Islet precursor cell (in vitro differentiated cells): ENCODE measurements at regions not wholly inside any gene's neighbourhood (a gene's known extent, or its start where the extent isn't known, plus 50 kb on each side); places are given as distances from the start of the nearest gene placed in this dataset.

Experiments used
- DNase-seq: peaks from one replicate; pipeline ENCODE4 v3.0.0-alpha.2; 2018

DNA sequence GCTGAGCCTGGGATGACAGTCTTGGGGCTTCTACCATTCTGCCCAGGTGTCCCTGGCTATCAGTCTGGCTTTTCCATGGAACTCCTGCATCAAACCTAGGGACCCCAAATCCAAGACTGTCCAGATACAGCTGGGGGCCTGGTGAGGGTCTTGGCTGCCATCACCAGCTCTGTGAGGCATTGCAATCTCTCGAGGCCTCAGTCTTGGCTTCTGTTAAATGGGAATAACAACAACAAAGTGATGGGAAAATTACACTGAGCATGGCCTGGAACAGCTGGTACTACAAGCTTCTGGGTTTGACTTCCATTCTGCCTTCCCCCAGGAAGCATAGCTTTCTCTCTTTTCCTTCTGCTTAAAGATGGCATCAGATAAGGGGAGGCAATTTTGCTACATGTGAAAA is 50.0 kb upstream of the LCTL start:
- DNase-seq: no peak

DNA sequence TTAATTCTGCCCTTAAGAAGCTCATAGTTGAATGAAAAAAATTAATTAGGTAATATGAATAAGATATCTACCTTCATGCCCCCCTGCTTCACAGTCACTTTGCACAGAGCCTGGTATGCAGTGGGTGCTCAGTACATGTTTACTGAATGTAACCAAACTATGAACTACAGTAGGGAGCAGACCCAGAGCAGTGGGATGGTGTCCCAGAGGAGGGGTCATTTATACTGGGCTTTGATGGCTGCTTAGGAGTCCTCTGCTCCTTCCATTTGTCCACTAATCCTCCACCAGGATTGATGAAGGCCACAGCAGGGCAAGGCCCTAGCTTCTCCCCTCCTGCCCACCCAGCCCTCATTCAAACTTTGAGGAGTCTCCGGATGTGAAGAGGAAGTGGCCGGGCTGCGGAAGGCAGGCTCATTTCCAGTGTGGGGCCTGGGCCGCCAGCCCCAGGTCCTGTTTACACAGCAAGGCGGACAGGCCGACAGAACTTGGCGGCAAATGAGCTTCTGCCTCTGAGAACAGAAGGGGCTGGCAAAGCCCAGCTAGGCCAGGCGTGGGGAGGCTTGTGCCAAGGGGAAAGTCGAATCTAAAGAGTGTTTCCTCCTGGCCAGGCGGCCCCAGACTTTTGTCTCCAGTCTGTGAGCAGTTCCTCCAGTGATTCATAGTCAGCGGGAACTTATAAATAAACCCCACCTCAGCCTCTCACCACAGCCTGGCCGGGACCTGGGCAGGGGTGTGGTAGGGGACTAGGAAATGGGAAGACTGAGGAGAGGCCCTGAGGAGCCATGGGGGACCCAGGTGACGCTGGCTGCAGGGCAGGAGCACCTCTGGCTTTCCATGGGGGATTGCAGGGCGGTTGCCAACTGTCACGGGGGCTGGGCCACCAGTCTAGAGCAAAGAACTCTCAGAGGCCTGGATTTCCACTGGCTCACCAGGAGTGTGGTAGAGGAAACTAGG is 51.6 kb upstream of the LCTL start:
- peak; percentile 64 for DNase-seq

DNA sequence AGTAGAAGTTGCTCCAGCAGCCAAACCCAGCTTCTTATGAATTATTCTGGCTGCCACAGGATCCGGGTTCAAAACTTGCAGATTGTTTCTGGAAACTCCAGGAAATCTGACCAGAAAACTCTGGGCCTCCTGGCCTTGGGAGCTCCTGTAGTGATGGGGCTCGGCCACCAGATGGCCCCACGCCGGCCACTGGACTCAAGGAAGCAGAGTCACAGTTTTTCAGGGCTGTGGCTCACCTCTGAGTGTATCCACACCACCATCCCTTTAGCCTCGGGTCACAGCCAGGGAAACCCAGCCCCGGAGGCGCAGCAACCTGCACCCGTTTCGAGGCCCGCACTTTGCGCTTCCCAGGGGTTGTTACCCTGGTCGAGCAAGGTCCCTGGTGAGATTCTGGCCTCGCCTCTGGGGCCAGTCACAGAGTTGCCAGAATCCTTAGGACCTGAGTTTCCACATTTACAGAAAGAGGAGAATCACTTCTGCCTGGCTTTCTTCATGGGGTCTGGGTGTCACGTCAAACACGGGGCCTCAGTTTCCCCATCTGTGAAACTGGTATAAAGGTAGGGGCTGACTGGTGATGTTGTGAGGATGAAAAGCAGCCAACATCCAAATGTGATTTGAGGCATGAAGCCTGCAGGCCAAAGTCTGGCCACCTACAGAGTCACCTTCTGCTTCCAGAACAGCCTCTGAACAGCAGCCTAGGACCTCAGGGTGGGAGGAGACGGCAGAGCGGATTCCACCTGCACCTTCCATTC is 53.5 kb upstream of the LCTL start:
- DNase-seq: peak; percentile 94

DNA sequence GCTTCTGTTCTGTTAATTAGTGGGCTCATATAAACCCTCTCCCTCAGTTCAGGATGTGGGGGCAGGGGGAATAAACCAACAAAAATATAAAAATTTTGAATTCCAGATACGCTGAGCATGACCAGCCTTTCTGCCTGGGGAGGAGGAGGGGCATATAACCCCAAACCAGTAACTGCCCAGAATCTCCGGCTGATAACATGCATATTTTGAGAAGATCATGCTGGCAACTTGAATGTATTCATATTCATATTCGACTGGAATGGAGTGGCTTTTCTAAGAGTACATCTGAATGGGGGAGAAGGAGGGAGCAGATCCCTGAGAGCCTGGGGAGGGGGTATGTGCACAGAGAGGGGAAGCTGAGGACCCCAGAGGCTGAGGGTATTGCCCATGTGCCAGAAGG is 54.5 kb upstream of the LCTL start:
- no peak for DNase-seq

DNA sequence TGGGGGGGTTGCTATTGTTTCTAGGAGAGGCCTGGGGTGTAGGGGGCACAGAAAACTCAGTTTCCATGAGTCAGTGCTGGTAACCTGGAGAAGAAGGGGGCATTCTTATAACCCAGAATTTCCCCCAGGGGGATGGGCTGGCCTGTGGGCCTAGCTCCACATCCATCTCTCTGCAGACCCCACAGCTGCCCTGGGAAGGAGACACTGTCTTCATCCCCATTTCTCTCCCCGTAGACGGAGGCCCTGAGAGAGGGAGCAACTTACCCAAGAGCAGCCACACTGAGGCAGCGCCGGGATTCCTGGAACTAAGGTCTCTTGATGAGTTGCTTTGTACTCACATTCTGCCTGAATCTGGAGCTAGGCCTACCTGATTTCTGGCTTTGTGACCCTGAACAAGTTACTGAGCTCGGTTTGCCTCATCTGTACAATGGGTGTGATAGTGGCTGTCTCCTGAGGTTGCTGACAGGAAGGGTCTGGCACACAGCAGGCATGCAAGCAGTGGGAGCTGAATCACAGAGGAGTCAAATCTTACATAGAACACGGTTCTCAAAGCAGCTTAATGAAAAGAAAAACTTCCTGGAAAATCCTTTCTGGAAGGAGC is 55.0 kb upstream of the LCTL start:
- no peak for DNase-seq

DNA sequence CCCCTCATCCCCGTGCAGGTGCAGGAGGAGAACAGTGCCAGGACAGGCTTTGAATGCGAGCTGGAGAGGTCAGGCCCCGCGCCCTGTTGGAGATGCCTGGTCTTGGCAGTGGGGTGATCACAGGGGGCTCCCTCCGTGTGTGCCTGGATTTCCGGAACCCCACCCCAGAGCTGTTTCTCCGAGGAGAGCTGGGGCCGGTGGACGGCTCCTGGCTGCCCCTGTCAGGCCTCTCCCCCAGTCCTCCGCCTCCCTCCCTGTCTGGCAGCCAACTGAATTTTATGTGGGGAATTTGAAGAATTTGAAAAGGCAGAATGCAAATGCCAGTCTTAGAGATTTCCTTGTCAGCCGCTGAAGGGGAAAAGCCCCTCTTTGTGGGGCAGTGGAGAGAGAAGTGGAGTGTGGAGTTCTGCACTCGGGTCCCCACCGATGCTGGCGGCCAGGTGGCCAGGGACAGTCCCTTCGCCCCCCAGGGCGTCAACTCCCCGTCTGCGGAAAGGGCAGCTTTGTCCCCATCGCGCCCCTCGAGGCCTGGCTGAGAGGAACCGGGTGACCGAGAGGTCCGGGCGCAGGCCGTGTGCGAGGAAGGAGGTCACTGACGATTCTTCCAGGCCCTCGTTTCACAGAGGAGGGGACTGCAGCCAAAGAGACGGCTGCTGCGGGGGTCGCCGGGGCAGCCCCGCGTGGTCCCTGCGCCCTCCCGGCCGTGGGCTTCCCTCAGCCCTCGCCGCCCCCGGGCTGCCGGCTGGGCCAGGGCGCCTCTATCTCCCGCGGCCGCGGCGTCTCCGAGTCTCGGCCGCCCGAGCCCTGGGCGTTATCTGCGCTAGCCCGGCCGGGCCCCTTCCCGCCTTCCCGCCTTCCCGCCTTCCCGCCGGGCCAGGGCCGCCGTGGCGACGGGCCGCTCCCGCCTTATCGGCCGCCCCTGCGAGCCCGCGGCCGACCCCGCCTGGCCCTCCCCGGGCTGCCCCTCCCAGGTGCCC is 56.0 kb upstream of the LCTL start:
- DNase-seq: peak; percentile 85

DNA sequence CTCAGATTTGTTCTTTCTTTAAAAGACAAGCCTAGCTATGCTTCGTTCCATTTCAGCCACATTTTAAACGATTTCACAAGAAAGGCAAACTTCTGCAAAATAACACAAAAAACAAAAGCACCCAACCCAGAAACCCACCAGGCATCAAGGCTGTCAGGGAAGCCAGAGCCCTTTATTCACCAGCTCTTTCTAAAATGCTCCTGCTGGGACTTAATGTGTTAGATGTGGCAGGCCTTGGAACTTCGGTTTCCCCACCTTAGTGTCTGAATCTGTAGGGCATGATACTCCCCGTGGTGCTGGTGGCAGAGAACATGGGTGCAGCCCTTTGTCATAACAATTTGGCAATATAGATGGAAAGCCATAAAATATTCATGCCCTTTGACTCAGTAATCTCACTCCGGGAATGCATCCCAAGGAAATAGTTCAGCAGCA is 56.8 kb upstream of the LCTL start:
- DNase-seq: no peak

DNA sequence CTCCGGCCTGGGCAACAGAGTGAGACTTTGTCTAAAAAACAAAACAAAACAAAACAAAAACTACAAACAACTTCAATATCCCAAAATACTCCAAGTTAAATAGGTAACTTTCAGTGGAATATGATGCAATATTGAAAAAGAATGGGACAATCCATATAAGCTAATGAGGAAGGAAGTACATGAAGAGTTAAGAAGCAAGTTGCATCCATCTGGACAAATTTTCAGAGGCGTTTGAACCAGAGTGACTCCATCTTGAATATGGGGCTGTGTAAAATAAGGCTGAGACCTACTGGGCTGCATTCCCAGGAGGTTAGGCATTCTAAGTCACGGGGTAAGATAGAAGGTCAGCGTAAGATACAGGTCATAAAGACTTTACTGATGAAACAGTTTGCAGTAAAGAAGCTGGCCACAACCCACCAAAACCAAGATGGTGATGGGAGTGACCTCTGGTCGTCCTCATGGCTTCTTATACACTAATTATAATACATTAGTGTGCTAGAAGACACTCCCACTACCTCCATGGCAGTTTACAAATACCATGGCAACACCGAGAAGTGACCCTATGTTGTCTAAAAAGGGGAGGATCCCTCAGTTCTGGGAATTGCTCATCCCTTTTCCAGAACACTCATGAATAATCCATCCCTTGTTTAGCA is 58.1 kb upstream of the LCTL start:
- no peak for DNase-seq

DNA sequence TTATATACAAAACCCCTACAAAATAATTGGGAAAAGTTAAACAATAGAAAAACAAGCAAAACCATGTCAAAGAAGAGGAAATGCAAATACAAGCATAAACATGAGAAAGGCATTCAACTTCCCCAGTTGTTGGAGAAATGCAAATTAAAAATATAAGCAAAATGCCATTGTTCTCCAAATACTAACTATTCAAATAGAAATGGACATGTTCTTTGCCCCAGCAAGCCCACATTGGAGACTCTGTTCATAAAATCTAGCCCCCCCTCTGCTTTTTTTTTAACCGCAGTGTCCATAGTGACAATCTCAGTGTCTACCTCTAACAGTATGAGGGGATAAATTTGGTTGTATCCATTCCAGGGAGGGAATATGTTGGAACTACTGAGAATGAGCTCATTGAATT is 59.7 kb upstream of the LCTL start:
- no peak for DNase-seq

DNA sequence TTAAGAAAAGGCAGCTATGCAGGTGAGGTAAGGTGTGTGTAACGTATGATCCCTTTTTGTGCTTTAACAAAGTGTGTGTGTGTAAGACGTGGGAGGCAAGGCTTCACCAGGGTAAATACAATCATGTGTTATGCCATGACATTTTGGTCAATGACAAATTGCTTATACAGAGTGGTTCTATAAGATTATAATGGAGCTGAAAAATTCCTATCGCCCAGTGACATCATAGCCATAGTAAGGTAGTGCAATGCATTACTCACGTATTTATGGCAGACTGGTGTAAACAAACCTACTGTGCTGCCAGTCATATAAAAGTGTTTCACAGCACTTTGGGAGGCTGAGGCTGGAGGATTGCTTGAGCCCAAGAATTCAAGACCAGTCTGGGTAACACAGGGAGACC is 60.2 kb upstream of the LCTL start:
- no peak for DNase-seq

DNA sequence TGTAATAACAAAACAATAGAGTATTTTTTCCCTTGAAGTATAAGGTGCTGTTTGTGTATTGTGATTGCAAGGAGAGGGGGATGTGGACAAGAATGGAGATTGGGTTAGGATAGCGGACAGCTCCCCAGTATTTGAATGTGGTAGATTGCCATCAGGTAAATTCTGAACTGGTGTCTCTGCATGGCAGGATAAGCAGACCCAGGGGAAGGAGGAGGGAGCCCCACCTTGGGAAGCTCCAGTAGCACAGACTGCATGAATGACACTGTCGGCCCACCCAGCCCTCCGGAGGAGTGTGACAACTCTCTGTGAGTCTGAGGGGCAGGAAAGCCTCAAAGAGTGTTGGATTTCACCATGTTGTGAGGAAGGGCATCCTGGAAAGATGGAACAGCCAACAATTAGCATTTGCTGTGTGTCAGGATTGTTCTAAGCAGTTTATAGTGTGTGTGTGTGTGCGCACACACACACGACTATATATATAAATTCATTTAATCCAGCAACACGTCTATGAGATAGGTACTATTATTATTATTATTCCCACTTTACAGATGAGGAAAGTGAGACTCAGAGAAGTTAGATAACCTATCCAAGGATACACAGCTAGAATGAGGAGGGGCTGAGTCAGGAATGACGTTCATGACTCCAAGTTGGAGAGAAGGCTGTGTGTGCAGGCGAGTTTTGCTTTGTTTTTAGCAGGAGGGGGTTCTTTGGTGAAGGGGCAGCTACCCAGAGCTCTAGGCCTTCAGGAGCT is 63.4 kb upstream of the LCTL start:
- DNase-seq: no peak

DNA sequence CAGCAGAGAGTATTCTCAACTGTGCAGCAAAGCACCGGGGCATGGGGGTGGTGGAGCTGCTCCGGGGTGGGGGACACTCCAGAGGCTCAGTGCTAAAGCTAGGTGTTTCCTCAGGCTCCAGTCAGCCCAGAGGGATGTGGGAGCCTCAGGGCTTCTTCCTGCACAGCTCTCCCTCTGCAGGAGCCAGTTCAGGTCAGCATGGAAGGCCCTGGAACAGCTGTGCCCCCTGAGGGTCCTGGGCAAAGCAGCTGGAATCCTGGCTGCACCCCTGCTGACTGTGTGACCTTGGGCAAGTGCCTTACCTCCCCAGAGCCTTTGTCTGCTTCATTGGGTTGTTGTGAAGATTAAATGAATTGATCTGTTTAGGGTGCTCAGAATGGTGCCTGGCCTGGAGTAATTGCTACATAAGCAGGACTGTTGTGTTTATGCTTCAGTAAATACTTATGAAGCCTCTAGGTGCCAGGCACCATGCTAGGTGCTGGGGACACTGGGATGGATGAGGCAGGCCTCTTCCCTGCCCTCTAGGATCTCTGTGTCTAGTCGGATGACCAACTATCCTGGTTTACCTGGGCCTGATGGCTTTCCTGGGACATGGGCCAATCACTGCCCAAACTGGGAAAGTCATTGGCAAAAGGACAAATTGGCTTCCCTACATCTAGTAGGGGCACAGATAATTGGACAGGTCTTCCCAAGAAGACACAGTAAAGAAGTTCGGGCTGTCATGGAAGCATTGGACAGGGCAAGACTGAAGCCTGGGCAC is 64.2 kb upstream of the LCTL start:
- no peak for DNase-seq

DNA sequence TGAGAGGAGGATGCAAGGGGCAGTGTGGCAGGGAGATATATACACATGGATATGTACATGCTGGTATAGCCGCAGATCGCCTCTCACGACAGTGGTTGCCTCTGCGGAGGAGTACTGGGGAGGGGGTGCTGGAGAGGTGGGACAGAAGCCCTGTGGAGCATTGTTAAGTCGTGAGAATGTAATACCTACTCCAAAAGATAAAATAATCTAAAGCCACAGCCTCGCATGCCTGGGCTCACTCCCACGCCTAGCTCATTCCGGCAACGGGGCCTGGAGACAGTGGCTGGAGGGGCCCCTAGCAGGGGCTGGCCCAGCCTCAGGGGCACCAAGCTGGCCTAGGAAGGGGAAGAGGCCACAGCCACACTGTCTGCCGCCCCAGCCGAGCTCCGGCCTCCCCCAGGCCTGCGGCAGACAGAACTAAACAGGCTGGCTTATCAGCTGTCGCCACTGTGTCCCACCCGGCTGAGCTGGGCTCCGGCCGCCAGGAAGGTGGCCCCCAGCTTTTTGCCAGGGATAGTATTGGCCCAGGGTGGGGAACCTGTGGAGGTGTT is 65.1 kb upstream of the LCTL start:
- peak; percentile 75 for DNase-seq

DNA sequence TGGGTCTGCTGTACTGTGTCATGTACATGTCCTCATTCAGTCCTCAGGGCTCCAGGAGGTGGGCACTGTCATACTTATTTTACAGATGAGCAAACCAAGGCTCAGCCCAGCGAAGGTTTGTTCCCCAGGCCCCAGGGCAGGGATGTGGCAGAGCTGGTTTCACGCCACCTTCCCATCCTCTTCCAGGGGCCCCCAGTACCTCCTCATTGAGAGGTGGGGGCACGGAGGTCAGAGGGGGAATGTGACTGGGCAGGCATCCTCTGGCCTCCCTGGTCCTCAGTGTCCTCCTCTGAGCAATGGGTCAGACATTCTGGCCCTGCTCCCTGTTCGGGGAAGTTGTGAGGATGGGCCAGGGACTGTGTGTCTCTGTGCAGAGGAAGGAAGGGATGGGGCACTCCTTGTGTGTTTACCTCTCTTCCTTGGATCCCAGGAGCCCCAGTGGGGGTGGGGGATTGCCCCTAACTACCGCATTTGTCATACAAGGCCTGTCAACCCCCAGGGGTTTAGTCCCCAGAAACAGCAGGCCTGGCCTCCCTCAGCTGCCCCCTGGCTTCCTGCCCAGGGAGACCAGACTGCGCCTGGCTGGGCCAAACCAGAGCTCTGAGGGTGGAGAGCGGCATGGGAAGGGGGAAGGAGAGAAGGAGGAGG is 65.9 kb upstream of the LCTL start:
- DNase-seq: peak; percentile 76

DNA sequence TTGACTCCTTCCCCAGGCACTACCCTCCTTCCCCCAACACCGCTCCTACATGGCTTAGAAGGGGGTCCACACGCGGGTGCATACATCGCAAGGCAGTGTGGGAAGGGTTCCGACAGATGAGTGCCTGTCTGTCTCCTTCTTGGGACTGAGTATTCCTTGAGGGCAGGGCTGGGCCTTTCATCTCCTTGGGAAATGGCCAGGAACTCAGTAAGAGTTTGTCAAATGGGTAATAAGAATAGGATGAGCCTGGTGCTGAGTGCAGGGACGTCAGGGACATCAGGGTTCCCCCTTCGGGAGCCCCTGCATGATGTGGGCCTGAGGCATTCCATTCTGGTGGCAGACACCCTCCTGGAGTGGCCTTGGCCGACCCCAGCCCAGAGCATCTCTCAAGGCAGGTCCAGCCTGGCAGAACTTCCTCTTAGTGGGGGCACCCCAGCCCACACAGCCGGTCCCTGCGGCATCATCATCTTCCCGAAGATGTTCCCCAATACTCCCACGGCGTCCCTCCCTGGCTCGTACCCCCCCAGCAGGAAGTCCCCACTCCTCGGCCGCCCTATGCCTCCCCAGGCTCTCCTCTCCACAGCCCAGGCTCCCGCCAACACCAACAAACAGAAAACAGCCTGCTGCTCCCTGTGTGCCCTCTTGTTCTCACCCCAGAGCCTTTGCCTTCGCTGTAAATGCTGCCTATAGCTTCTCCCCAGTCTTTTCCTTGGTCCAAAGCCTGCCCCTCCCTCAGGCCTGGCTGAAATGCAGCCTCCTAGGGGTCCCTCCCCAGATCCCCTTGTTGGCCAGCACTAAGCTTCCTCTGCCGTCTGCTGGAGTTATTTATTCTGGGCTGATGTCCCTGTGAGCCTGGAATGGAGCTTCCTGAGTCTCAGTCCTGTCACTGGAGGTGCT is 67.5 kb upstream of the LCTL start:
- DNase-seq: no peak

DNA sequence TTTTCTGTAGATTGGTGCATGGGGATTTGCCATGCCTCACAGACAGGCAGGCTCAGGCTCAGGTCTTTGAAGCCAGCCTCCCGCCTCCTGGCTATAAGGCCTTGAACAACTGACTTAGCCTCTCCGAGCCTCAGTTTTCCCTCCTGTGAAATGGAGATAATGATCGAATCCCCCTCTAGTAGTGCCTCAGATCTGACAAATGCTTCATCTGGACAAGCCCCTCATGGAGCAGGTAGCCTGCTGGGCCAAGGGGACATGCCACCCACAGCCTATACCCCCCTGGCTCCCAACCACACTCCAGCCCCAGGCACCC is 68.1 kb upstream of the LCTL start:
- DNase-seq: no peak

DNA sequence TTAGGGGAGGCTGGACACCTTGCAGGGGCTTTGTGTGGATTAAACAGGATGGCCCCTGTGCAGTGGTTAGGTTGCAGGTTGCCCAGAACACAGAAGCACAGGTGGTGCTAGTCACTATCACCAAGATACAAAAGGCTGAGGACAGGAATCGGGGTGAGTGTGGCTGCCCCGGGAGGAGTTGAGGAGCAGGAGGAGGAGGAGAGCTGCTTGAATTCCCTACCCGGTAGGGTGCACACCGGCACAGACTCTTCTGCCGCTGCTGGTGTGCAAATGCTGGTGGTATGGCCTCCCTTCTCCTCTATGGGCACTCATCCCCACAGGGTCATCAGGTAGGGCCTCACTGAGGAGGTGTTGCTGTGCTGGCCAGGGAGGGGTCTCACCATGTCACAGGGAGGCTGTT is 67.5 kb upstream of the SMAD6 start:
- no peak for DNase-seq

DNA sequence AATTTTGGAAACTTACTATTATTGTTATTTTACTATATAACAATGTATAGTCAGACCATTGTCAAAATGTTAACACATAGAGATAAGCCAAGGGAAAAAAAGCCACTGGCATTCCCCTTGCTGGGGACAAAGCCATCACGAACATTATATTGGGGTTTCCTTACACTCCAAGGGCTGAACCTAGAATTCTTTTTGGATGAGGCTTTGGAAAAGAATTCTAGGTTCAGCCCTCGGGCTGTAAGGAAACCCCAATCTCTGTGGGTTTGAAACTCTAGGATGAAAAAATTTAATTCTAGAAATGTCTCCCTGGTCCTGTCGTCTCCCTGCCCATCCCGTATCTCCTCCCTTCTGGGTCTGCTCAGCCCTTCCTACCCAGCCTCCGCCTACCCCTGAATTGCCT is 67.0 kb upstream of the SMAD6 start:
- no peak for DNase-seq

DNA sequence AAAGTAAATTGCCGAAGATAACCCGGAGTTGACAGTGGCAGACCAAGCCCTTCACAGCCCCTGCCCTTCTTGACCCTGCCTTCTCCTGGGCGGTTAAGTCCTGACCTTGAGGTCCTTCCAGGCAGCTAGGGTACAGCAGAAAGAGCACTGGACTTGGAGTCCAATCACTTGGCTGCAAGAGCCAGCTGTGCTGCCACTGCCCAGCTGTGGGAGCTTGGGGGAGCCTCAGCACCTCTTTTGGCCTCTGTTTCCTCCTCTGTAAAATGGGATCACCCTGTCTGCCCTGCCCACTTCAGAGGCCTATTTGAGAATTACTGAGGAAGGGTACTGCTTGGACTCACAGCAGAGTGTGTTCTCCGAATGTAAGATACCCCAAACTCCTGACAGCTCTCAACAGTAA is 66.2 kb upstream of the SMAD6 start:
- DNase-seq: no peak
